GM19463 (cell line): ENCODE measurements at regions not wholly inside any gene's neighbourhood (a gene's known extent, or its start where the extent isn't known, plus 50 kb on each side); places are given as distances from the start of the nearest gene placed in this dataset.

Experiments used
- ATAC-seq: cut with Tn5 transposase; IDR thresholded peaks from one replicate; pipeline ENCODE4 v1.9.1; 2021; ENCODE audit warnings: mild to moderate bottlenecking, moderate library complexity; ENCODE audit not compliant: unreplicated experiment

GRCh38 chr5:6910950-6911349 is 197.7 kb downstream of the TENT4A start:
- no peak for ATAC-seq

- no peak for ATAC-seq
Measured at GRCh38 chr5:6914347-6914746, 201.1 kb downstream of the TENT4A start.

GRCh38 chr5:6915574-6915973 is 202.3 kb downstream of the TENT4A start:
- ATAC-seq: no peak

- ATAC-seq: no peak
Measured at GRCh38 chr5:6918255-6918654, 205.0 kb downstream of the TENT4A start.

- ATAC-seq: no peak
Measured at GRCh38 chr5:6920628-6921256, 207.5 kb downstream of the TENT4A start.

GRCh38 chr5:6926491-6927038 is 213.3 kb downstream of the TENT4A start:
- ATAC-seq: no peak

GRCh38 chr5:6936031-6936430 is 222.8 kb downstream of the TENT4A start:
- ATAC-seq: no peak

GRCh38 chr5:6937677-6938076 is 224.4 kb downstream of the TENT4A start:
- no peak for ATAC-seq

GRCh38 chr5:6941631-6942030 is 228.4 kb downstream of the TENT4A start:
- ATAC-seq: no peak

- no peak for ATAC-seq
Measured at GRCh38 chr5:6943197-6944112, 230.2 kb downstream of the TENT4A start.

GRCh38 chr5:6948562-6948961 is 235.3 kb downstream of the TENT4A start:
- no peak for ATAC-seq

GRCh38 chr5:6949230-6949629 is 236.0 kb downstream of the TENT4A start:
- ATAC-seq: no peak

GRCh38 chr5:6950250-6950649 is 237.0 kb downstream of the TENT4A start:
- no peak for ATAC-seq

GRCh38 chr5:6950860-6951259 is 237.6 kb downstream of the TENT4A start:
- ATAC-seq: no peak

- ATAC-seq: no peak
Measured at GRCh38 chr5:6961123-6961522, 247.9 kb downstream of the TENT4A start.

- no peak for ATAC-seq
Measured at GRCh38 chr5:6961837-6962635, 248.8 kb downstream of the TENT4A start.

- ATAC-seq: no peak
Measured at GRCh38 chr5:6976971-6977370, 263.7 kb downstream of the TENT4A start.

GRCh38 chr5:6979061-6979460 is 265.8 kb downstream of the TENT4A start:
- no peak for ATAC-seq

- no peak for ATAC-seq
Measured at GRCh38 chr5:6989230-6989629, 276.0 kb downstream of the TENT4A start.

GRCh38 chr5:6994097-6994496 is 280.9 kb downstream of the TENT4A start:
- ATAC-seq: no peak

GRCh38 chr5:6995115-6995514 is 281.9 kb downstream of the TENT4A start:
- no peak for ATAC-seq
